Astrocyte (in vitro differentiated cells and primary cell): ENCODE measurements at regions not wholly inside any gene's neighbourhood (a gene's known extent, or its start where the extent isn't known, plus 50 kb on each side); places are given as distances from the start of the nearest gene placed in this dataset.

ENCODE experiments used
- DNase-seq: peaks from one replicate; pipeline ENCODE4 v3.0.0-alpha.2; 2010; ENCODE audit warnings: low read depth
- FAIRE-seq: peaks from 2 replicates; lab custom pipeline; 2011; peaks lifted over from hg19 to GRCh38; lab: Jason Lieb, UNC
- H2AFZ ChIP-seq: 2 replicates; pipeline ENCODE4 v1.6.0; 2012; ENCODE audit warnings: low read depth, low read length, inconsistent platforms
- H3K27ac ChIP-seq: 2 replicates; pipeline ENCODE4 v1.5.1; 2011; ENCODE audit warnings: low read depth, low read length, inconsistent platforms
- H3K27me3 ChIP-seq: 2 replicates; pipeline ENCODE4 v1.6.0; 2011; ENCODE audit warnings: low read length, inconsistent platforms; ENCODE audit not compliant: insufficient read depth
- H3K36me3 ChIP-seq: 2 replicates; pipeline ENCODE4 v1.5.1; 2011; ENCODE audit warnings: low read length, inconsistent platforms; ENCODE audit not compliant: insufficient read depth
- H3K4me1 ChIP-seq: 2 replicates; pipeline ENCODE4 v1.5.1; 2011; ENCODE audit warnings: low read length, inconsistent platforms; ENCODE audit not compliant: insufficient read depth
- H3K4me2 ChIP-seq: 2 replicates; pipeline ENCODE4 v1.6.0; 2012; ENCODE audit warnings: low read length, inconsistent platforms
- H3K4me3 ChIP-seq: 2 replicates; pipeline ENCODE4 v1.5.1; 2011; ENCODE audit warnings: low read depth, mild to moderate bottlenecking, low read length, inconsistent platforms; ENCODE audit not compliant: insufficient read depth
- H3K79me2 ChIP-seq: 2 replicates; pipeline ENCODE4 v1.6.0; 2012; ENCODE audit warnings: mild to moderate bottlenecking, low read length, inconsistent platforms; ENCODE audit not compliant: insufficient read depth
- H3K9ac ChIP-seq: 2 replicates; pipeline ENCODE4 v1.6.0; 2012; ENCODE audit warnings: mild to moderate bottlenecking, low read length, inconsistent platforms
- H3K9me3 ChIP-seq: 2 replicates; pipeline ENCODE4 v1.5.1; 2012; ENCODE audit warnings: low read depth, mild to moderate bottlenecking, low read length, inconsistent platforms; ENCODE audit not compliant: insufficient read depth
- H4K20me1 ChIP-seq: 2 replicates; pipeline ENCODE4 v1.6.0; 2012; ENCODE audit warnings: low read length, inconsistent platforms; ENCODE audit not compliant: insufficient read depth
- H3K27ac Mint-ChIP-seq: one replicate; pipeline ENCODE4 v1.8.0; 2021; ENCODE audit warnings: mild to moderate bottlenecking, mixed read lengths; ENCODE audit not compliant: unreplicated experiment
- H3K27me3 Mint-ChIP-seq: one replicate; pipeline ENCODE4 v1.8.0; 2021; ENCODE audit warnings: low read depth, mixed read lengths; ENCODE audit not compliant: unreplicated experiment
- H3K36me3 Mint-ChIP-seq: one replicate; pipeline ENCODE4 v1.8.0; 2021; ENCODE audit warnings: low read depth, mixed read lengths; ENCODE audit not compliant: unreplicated experiment
- H3K4me1 Mint-ChIP-seq: one replicate; pipeline ENCODE4 v1.8.0; 2021; ENCODE audit warnings: low read depth, mixed read lengths; ENCODE audit not compliant: unreplicated experiment
- H3K4me3 Mint-ChIP-seq: one replicate; pipeline ENCODE4 v1.8.0; 2021; ENCODE audit warnings: mild to moderate bottlenecking, moderate library complexity, mixed read lengths; ENCODE audit not compliant: unreplicated experiment
- H3K9me3 Mint-ChIP-seq: one replicate; pipeline ENCODE4 v1.8.0; 2021; ENCODE audit warnings: mild to moderate bottlenecking, mixed read lengths; ENCODE audit not compliant: unreplicated experiment
- CTCF ChIP-seq: IDR thresholded peaks from 2 replicates; pipeline ENCODE4 v1.5.1; 2011; ENCODE audit warnings: low read depth, mild to moderate bottlenecking, inconsistent platforms, low read length, moderate library complexity; ENCODE audit not compliant: insufficient read depth
- EZH2 ChIP-seq: IDR thresholded peaks from 2 replicates; pipeline ENCODE4 v1.6.1; 2012; ENCODE audit warnings: mild to moderate bottlenecking, low read length, inconsistent platforms; ENCODE audit not compliant: insufficient read depth

GRCh38 chr10:3408603-3409365 lies 236.2 kb upstream of the PITRM1 start:
- Mint-ChIP-seq H3K36me3 (peaks cover 3% of the 10 kb centered on the region), H3K9me3 (peaks cover 9% of the 10 kb centered on the region), H3K27ac (no peak overlapping the region), H3K4me3 (no peak overlapping the region), H3K4me1 (no peaks in the 10 kb centered on the region), H3K27me3 (peaks cover 12% of the 10 kb centered on the region)
- H3K27ac ChIP-seq = no peak overlapping the region
- no peaks in the 10 kb centered on the region for H4K20me1 ChIP-seq
- H3K4me2 ChIP-seq = no peak overlapping the region
- peaks cover 5% of the 10 kb centered on the region for H3K9me3 ChIP-seq
- H3K4me1 ChIP-seq = no peaks in the 10 kb centered on the region
- DNase-seq (no peak), FAIRE-seq (no peak)
- peaks cover 2% of the 10 kb centered on the region for H3K27me3 ChIP-seq
- no peaks in the 10 kb centered on the region for H3K79me2 ChIP-seq
- no peak overlapping the region for H3K9ac ChIP-seq
- no peak overlapping the region for H3K4me3 ChIP-seq
- H3K36me3 ChIP-seq = no peaks in the 10 kb centered on the region
- no peak overlapping the region for H2AFZ ChIP-seq
- TF ChIP-seq CTCF = no peak
- TF ChIP-seq EZH2 = no peak

- no peaks in the 10 kb centered on the region for H3K4me1 Mint-ChIP-seq
- no peak overlapping the region for H3K4me2 ChIP-seq
- H3K4me3 ChIP-seq = no peak overlapping the region
- FAIRE-seq (no peak), DNase-seq (peak; percentile 22)
- no peak overlapping the region for H3K4me3 Mint-ChIP-seq
- H3K27ac Mint-ChIP-seq = no peak overlapping the region
- no peaks in the 10 kb centered on the region for H3K79me2 ChIP-seq
- H3K4me1 ChIP-seq = no peaks in the 10 kb centered on the region
- H3K27me3 ChIP-seq = peaks cover 4% of the 10 kb centered on the region
- no peaks in the 10 kb centered on the region for H3K36me3 ChIP-seq
- H3K27me3 Mint-ChIP-seq = peaks cover 8% of the 10 kb centered on the region
- H3K36me3 Mint-ChIP-seq = peaks cover 3% of the 10 kb centered on the region
- no peak overlapping the region for H2AFZ ChIP-seq
- TF ChIP-seq EZH2 (no peak), CTCF (no peak)
- H4K20me1 ChIP-seq = no peaks in the 10 kb centered on the region
- no peak overlapping the region for H3K9ac ChIP-seq
- H3K9me3 ChIP-seq = peaks cover 5% of the 10 kb centered on the region
- peaks cover 9% of the 10 kb centered on the region for H3K9me3 Mint-ChIP-seq
- H3K27ac ChIP-seq = no peak overlapping the region
Measured at GRCh38 chr10:3407208-3407607, 234.6 kb upstream of the PITRM1 start.

- peaks cover 6% of the 10 kb centered on the region for H3K27me3 Mint-ChIP-seq
- Histone ChIP-seq H3K4me3 (no peak overlapping the region), H3K9me3 (peaks cover 5% of the 10 kb centered on the region), H3K4me1 (peaks cover 3% of the 10 kb centered on the region), H3K4me2 (no peak overlapping the region), H3K27me3 (peaks cover 3% of the 10 kb centered on the region), H3K36me3 (no peaks in the 10 kb centered on the region), H4K20me1 (no peaks in the 10 kb centered on the region), H3K27ac (no peak overlapping the region), H3K9ac (no peak overlapping the region), H2AFZ (no peak overlapping the region), H3K79me2 (no peaks in the 10 kb centered on the region)
- no peak overlapping the region for H3K4me3 Mint-ChIP-seq
- no peak overlapping the region for H3K27ac Mint-ChIP-seq
- H3K4me1 Mint-ChIP-seq = no peaks in the 10 kb centered on the region
- DNase-seq = no peak
- peaks cover 9% of the 10 kb centered on the region for H3K9me3 Mint-ChIP-seq
- no peak for FAIRE-seq
- H3K36me3 Mint-ChIP-seq = peaks cover 3% of the 10 kb centered on the region
- TF ChIP-seq CTCF = no peak
- no peak for TF ChIP-seq EZH2
Measured at GRCh38 chr10:3406556-3406955, 234.0 kb upstream of the PITRM1 start.
